HT-29 (cell line): ENCODE measurements at regions not wholly inside any gene's neighbourhood (a gene's known extent, or its start where the extent isn't known, plus 50 kb on each side); places are given as distances from the start of the nearest gene placed in this dataset. TPM values are rescaled to one million over a fixed set of nuclear protein-coding genes. Genes with fewer than 3 reads are reported as not detected.
A peak's percentile ranks its signal among the peaks of the same experiment; 100 is the strongest.

ENCODE experiments used
- DNase-seq: peaks from one replicate; pipeline ENCODE4 v3.0.0-alpha.2; 2015; ENCODE audit warnings: low spot score
- small RNA-seq: library from RNA; depleted of rRNA; stranded (forward); fragments of <200 nt; gene quantifications from one replicate; pipeline ENCODE3, GENCODE V24; 2014

DNA sequence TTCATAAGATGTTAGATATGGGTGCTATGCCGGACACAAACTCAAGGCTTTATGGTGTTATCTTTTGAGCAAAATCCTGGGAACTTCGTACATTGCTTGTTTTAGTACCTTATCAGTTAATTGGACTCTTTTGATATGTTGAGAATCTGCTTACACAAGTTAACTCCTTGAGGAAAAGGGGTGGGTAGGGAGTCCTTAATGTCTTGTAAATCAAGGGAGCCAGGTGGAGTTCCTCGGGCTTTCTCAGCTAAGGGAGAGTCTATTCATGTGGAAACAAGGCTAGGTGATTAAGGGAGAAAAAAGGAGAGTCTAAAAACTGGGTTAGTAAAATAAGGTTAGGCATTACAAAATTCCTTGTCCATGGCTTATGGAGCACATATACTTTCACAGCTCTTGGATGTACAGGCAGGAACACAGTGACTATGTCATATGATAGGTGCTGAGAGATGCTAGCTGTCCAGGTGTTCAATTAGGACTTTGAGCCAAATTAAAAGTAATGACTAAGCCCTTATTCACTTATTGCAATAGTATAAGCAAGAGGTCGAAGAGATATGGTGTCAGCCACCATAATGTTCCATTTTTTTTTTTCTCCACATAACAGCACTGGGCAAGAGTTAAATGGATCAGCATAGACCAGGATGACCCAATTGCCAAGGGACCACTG, 59.5 kb upstream of the DYNAP start:
- peak; percentile 19 for DNase-seq

DNA sequence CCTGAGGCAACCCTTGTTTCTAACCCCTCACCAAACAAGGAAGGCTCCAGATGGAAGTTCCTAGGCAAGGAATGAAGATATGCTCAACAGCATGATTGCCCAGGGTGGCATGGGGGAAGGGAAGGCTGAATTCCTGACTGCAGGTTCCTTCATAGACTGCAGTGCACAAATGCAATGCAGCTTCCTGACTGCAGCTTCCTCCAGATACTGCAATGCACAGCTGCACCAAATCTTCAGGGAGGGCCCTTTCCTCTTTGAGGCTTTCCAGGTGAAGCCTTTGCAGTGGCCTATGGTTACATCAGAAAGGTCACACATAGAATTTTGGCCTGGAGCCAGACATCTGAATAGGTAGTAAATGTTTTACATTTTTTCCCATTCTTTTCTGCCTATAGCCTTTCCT, 58.8 kb upstream of the DYNAP start:
- DNase-seq = peak; percentile 46

DNA sequence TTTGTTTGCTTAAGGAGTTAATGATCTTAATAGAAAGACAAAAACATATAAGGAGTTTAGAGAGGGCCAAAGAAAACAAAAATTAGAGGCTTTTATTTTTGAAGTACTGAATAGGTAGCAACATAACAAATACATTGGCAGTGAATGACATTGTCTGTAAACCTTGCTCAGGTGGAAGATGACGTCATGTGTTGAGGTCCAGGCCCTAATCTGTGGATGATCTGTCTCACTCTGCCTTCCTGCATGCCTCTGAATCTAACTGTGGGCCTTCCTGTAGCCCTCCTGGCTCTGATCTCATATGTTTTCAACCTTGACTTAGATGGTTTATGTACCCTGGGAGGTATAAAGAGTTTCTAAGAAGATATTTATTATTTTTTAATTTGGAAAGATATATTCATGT, 58.1 kb upstream of the DYNAP start:
- DNase-seq = peak; percentile 29

Small RNA genes in the stretch of these regions (small RNA-seq; reads per million reads assigned to genes)
- gene AC090897.1 = not detected
